ENCODE measurements at regions not wholly inside any gene's neighbourhood (a gene's known extent, or its start where the extent isn't known, plus 50 kb on each side); places are given as distances from the start of the nearest gene placed in this dataset.

GRCh38 chr2:46239175-46239846 is 57.9 kb upstream of the EPAS1 start:
- no peak for DNase-seq (ENCODE audit: low read depth)

GRCh38 chr2:46239847-46240181 is 57.4 kb upstream of the EPAS1 start:
- DNase-seq (ENCODE audit: low read depth): peak; percentile 17

GRCh38 chr2:46241344-46241743 is 55.9 kb upstream of the EPAS1 start:
- no peak for DNase-seq (ENCODE audit: low read depth)

- no peak for DNase-seq (ENCODE audit: low read depth)
Observed at GRCh38 chr2:46245869-46246268, 51.3 kb upstream of the EPAS1 start.

GRCh38 chr2:46246790-46247189 is 50.4 kb upstream of the EPAS1 start:
- no peak for DNase-seq (ENCODE audit: low read depth)
